ENCODE measurements at regions not wholly inside any gene's neighbourhood (a gene's known extent, or its start where the extent isn't known, plus 50 kb on each side); places are given as distances from the start of the nearest gene placed in this dataset.

DNA sequence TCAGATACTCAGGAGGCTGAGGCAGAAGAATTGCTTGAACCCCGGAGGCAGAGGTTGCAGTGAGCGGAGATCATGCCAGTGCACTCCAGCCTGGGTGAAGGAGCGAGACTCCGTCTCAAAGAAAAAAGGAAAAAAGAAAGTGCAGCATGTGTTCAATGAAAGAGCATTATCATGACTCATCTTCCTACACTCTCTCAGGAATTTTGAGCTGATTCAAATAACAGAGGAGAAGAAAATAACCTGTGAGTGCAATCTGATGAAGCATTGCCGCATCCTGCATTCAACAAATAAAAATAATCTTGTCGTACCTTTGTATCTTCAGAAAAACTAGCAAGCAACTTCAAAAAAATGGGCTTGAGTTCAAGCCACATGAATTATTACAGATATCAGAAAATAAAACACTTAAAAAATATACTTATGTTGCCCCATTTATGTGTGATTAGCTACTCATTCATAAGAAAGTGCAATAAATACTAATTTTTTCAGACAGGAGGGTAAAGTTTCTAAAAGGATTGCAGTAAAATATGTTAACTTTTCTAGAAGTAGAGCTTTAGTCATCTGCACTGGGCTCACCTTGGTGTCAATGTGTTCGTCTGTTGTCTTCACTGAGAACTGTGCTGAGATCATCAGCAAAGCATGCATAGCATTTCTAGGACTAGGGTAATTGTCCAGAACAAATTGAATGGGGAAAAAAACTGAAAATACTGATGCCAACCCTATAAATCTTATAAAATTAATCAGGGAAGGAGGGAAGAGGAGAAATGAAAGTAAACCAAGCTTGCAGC is 90.4 kb upstream of the VCX3B start:
- no peak overlapping the region for H3K27ac ChIP-seq
- no peak for TF ChIP-seq ZFX (IDR thresholded peaks at IDR 0.05)
- TF ChIP-seq, protein P1, sequence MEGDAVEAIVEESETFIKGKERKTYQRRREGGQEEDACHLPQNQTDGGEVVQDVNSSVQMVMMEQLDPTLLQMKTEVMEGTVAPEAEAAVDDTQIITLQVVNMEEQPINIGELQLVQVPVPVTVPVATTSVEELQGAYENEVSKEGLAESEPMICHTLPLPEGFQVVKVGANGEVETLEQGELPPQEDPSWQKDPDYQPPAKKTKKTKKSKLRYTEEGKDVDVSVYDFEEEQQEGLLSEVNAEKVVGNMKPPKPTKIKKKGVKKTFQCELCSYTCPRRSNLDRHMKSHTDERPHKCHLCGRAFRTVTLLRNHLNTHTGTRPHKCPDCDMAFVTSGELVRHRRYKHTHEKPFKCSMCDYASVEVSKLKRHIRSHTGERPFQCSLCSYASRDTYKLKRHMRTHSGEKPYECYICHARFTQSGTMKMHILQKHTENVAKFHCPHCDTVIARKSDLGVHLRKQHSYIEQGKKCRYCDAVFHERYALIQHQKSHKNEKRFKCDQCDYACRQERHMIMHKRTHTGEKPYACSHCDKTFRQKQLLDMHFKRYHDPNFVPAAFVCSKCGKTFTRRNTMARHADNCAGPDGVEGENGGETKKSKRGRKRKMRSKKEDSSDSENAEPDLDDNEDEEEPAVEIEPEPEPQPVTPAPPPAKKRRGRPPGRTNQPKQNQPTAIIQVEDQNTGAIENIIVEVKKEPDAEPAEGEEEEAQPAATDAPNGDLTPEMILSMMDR (conservative IDR thresholded peaks at IDR 0.05) = no peak

DNA sequence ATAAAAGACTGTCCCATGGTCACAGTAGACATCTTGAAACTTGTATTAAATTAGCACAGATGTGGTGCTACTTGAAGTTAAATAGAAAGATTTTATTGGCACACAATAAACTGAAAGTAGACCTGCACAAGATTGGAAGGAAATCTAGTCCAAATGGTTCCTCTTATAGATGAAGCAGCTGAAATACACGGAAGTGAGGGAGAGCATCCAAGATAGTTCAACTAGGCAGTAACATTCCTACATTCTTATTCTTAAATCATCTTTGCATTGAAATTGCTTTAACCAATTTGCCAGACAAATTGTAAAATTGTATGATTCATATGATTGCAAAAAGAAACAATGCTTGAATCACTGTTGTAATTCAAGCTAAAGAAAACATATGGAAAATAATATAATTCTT is 87.6 kb upstream of the VCX3B start:
- TF ChIP-seq, protein P1 (conservative IDR thresholded peaks at IDR 0.05) = no peak
- TF ChIP-seq ZFX (IDR thresholded peaks at IDR 0.05) = no peak
- H3K27ac ChIP-seq = no peak overlapping the region

DNA sequence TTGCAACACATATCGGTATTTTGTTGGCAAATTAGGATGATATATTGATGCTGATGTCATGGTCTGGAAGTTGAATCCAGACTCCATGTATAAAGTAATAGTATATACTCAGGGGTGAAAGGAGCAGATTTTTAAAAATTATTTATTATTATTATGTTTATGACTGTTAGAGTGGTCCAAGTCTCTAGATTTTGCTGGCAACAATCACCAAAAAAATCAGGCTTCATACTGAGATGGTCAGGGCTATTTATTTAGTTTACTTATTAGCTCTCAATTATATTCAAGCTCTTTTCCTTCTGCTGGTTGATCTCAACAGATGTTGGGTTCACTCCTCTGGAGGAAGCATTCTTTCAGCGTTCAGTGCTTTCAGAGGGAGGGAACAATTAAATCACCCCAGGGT is 73.9 kb upstream of the VCX3B start:
- no peak overlapping the region for H3K27ac ChIP-seq
- no peak for TF ChIP-seq ZFX (IDR thresholded peaks at IDR 0.05)
- TF ChIP-seq, protein P1 (conservative IDR thresholded peaks at IDR 0.05) = no peak

DNA sequence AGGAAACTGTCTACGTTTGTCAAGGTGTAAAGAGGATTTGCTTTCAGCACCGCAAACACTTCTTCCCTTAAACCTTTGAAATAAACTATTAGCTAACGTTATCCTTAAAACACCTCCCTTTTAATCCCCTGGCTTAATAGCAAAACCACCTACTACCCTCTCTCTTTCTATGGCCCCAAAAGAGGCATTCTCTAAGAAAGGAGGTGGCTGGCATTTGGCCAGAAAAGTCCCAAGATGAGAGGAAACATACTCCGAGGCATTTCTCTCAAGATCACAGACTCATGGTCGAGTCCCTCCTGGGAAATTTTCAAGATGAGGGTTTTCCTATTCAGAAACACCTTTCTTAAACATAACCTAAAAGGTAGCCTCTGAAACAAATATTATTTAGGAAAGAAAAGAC is 60.6 kb upstream of the VCX3B start:
- no peak overlapping the region for H3K27ac ChIP-seq
- TF ChIP-seq, protein P1 (conservative IDR thresholded peaks at IDR 0.05) = no peak
- no peak for TF ChIP-seq ZFX (IDR thresholded peaks at IDR 0.05)

DNA sequence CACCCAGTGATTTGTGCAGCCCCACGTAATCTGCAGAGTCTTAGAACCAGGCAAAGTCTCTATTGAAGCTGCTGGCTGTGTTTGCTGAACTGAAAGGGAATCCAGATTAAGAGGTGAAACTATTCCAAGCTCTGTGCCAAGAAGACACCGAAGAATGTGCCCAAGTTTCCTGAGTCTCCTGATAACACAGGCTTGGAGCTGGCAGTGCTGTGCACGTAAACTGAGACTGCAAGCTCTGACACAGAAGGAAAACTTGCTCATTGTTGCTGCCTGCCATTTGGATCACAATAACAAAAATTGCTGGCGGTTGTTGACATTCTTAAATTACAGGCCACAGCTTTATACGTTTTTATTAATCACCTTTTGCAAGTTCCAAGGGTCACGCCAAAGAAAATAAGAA is 60.2 kb upstream of the VCX3B start:
- no peak overlapping the region for H3K27ac ChIP-seq
- no peak for TF ChIP-seq ZFX (IDR thresholded peaks at IDR 0.05)
- TF ChIP-seq, protein P1 (conservative IDR thresholded peaks at IDR 0.05) = no peak

DNA sequence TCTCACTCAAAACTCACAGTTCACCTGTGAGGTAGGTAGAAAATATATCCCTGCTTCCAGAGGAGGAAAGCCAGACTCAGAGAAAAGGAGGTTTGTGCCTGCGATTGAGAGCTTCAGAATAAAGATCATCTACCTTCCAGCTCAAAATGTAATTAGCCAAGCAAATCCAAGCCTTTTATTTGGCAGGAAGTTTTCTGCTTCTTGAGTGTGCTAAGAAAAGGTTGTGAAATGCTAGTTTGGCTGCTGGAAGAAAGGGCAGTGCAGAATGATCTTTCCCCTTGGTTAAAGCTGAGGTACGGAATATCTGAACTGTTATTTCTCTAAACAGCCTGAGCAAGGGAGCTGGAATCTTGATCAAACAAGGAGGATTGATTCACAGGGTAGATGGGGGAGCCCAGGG is 59.7 kb upstream of the VCX3B start:
- H3K27ac ChIP-seq = no peak overlapping the region
- TF ChIP-seq, protein P1 (conservative IDR thresholded peaks at IDR 0.05) = no peak
- TF ChIP-seq ZFX (IDR thresholded peaks at IDR 0.05) = no peak

DNA sequence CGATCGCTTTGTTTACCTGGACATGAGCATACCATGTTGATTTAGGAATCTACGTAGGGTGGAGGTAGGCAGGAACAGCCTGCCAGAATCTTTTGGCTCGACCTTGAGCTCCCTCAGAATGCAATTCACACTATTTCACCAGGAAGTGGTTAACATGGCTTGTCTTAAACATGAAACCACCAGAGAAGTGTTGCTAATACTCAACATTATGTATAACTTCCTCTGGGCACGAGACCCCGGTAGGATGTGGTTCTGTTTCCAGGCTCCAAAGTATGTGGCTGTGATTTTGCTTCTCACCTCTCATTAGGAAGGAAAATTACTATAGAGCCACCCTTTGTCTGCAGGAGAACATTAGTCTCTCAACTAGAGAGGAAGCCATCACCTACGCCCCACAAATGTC is 59.0 kb upstream of the VCX3B start:
- no peak for TF ChIP-seq ZFX (IDR thresholded peaks at IDR 0.05)
- TF ChIP-seq, protein P1 (conservative IDR thresholded peaks at IDR 0.05) = no peak
- no peak overlapping the region for H3K27ac ChIP-seq

All from C4-2B (cell line).